ENCODE measurements at regions not wholly inside any gene's neighbourhood (a gene's known extent, or its start where the extent isn't known, plus 50 kb on each side); places are given as distances from the start of the nearest gene placed in this dataset.

GRCh38 chr2:176734868-176735267 is 465.6 kb downstream of the MTX2 start:
- in situ Hi-C loops (cut with HindIII; ENCODE audit: low pct_unique_long_range_greater_than_20kb, low sequenced_read_pairs) = no loop called here
- DNase-seq (ENCODE audit: low read depth, low spot score) = no peak

DNA sequence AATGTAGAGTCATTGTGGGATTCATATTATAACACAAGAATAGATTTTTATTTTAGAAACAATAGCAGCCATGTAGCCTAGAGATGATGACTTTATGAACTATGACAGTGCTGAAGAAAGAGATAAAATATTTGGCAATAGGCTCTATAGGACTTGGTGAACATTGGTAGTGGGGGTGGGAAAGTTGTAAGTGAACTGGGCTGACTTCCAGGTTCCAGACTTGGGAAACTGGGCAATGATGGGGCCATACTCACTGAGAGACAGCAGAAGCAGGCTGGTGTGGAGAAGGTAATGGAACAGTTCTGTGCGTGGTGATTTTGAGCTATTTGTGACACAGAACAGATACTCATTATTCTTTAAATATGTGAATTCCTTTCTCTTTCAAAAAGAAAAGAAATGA is 470.3 kb upstream of the HNRNPA3 start:
- no peak for DNase-seq (ENCODE audit: low read depth, low spot score)
- in situ Hi-C loops (cut with HindIII; ENCODE audit: low pct_unique_long_range_greater_than_20kb, low sequenced_read_pairs) = no loop called here

DNA sequence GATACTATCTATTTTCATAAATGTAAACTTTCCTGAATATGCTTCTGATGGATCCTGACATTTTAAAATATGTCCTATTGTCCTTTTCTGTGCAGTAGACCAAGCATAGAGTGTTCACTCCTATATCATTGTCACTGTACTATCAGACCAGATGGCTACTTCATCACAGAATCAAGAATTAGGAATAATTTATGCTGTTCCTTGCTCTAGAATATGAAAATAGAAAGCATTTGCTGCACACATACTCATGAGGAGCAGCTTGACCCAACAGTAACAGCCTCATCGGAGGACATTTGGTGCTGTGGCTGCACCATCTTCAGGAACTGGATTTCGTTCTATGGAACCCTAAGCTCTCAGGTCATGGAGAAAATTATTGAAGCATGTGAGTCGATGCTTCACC is 468.9 kb upstream of the HNRNPA3 start:
- in situ Hi-C loops (cut with HindIII; ENCODE audit: low pct_unique_long_range_greater_than_20kb, low sequenced_read_pairs) = no loop called here
- DNase-seq (ENCODE audit: low read depth, low spot score) = no peak

DNA sequence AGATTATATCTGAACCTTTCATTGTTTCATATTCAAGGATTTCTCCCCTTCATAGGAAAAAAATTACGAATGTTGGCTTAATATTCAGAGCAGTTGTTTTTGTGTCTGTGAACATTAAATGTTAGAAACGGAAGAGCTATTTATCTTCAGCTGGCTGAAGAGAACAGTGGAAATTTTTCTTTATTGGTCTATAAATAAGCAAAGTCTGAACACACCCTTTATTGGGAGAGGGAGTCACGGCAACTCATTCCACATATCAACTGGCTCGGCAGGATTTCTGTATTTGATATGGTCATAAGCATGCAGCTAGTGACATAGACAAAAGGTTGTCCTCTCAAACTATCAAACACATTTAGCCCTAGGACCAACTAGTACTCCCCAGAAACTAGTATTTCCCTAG is 468.4 kb upstream of the HNRNPA3 start:
- DNase-seq (ENCODE audit: low read depth, low spot score) = no peak
- in situ Hi-C loops (cut with HindIII; ENCODE audit: low pct_unique_long_range_greater_than_20kb, low sequenced_read_pairs) = no loop called here

DNA sequence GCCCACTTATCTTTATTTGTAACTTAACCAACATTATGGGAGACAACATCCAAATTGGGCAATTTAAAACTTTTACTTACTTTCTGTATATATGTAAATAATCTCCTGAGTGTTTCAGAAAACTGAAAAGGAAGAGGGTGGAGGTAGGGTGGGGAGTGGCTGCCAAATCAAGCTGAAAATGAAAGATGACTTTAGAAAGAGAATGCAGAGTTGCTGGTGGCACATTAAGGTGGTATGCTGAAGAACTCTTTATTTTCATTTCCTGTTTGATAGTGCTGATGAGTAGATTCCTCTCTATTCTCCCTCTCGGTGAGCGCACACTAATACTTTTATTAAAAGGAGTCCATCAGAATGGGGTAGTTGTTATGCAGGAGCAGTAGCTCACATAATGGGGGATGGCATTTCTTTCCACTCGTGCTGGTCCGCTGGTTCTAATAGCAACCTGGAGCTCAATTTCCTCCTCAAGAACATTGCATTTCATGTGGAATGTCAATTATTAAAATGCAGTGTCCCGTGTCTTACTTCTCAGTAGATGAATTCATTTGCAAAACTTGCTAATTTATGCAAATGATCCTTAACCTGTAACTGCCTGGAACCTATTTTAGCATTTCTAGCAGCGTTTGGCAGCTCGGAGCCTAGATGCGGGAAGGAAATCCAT is 466.9 kb upstream of the HNRNPA3 start:
- DNase-seq (ENCODE audit: low read depth, low spot score) = no peak
- in situ Hi-C loops (cut with HindIII; ENCODE audit: low pct_unique_long_range_greater_than_20kb, low sequenced_read_pairs) = no loop called here

GRCh38 chr2:176746411-176746810 is 466.2 kb upstream of the HNRNPA3 start:
- in situ Hi-C loops (cut with HindIII; ENCODE audit: low pct_unique_long_range_greater_than_20kb, low sequenced_read_pairs) = no loop called here

GRCh38 chr2:176747506-176747905 is 465.1 kb upstream of the HNRNPA3 start:
- in situ Hi-C loops (cut with HindIII; ENCODE audit: low pct_unique_long_range_greater_than_20kb, low sequenced_read_pairs) = no loop called here

More at GRCh38 chr2:176746411-176746810, 466.2 kb upstream of the HNRNPA3 start:
- DNase-seq (ENCODE audit: low read depth, low spot score) = no peak

GRCh38 chr2:176747928-176748327 is 464.7 kb upstream of the HNRNPA3 start:
- in situ Hi-C loops (cut with HindIII; ENCODE audit: low pct_unique_long_range_greater_than_20kb, low sequenced_read_pairs) = no loop called here
- DNase-seq (ENCODE audit: low read depth, low spot score) = no peak

More at GRCh38 chr2:176747506-176747905, 465.1 kb upstream of the HNRNPA3 start:
- DNase-seq (ENCODE audit: low read depth, low spot score) = no peak

DNA sequence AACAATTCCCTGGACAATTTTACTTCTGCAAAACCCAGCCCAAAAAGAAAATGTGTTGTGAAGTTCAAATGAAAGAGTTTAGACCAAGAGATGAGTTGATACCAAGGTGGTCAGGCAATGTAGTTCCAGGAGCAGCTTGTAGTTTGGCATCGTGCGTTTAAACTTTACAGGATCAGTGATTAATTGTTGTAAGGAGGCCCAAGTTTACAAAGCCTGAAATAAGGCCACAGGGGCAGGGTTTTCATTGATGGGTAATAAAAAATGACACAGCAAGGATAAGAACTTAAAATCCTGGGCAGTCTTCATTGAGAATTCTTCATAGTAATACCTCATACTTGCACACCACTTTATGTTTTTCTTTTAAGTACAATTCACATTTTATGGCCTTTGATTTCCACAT is 463.9 kb upstream of the HNRNPA3 start:
- no peak for DNase-seq (ENCODE audit: low read depth, low spot score)
- in situ Hi-C loops (cut with HindIII; ENCODE audit: low pct_unique_long_range_greater_than_20kb, low sequenced_read_pairs) = no loop called here

GRCh38 chr2:176751314-176752227 is 461.0 kb upstream of the HNRNPA3 start:
- DNase-seq (ENCODE audit: low read depth, low spot score) = no peak
- in situ Hi-C loops (cut with HindIII; ENCODE audit: low pct_unique_long_range_greater_than_20kb, low sequenced_read_pairs) = no loop called here

DNA sequence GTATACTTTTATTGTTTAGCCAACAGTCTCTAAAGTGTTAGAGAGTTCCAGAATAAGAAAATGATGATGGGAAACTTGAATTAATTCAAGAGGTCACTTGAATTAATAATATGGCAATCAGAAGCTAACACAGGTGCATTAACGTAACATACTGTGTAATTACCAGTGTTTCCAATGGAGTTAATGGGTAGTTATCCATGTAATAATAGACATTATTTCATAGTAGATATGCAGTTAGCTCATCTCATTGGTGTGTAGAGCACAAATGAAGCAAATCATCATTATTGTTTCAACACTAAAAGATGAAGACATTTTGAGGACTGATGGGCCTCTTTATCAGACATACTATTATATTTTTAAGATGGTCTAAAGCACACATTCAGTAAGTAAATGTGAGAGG is 460.3 kb upstream of the HNRNPA3 start:
- in situ Hi-C loops (cut with HindIII; ENCODE audit: low pct_unique_long_range_greater_than_20kb, low sequenced_read_pairs) = no loop called here
- no peak for DNase-seq (ENCODE audit: low read depth, low spot score)

- in situ Hi-C loops (cut with HindIII; ENCODE audit: low pct_unique_long_range_greater_than_20kb, low sequenced_read_pairs) = no loop called here
- no peak for DNase-seq (ENCODE audit: low read depth, low spot score)
These were observed 459.4 kb upstream of the HNRNPA3 start for GRCh38 chr2:176753205-176753604.

DNA sequence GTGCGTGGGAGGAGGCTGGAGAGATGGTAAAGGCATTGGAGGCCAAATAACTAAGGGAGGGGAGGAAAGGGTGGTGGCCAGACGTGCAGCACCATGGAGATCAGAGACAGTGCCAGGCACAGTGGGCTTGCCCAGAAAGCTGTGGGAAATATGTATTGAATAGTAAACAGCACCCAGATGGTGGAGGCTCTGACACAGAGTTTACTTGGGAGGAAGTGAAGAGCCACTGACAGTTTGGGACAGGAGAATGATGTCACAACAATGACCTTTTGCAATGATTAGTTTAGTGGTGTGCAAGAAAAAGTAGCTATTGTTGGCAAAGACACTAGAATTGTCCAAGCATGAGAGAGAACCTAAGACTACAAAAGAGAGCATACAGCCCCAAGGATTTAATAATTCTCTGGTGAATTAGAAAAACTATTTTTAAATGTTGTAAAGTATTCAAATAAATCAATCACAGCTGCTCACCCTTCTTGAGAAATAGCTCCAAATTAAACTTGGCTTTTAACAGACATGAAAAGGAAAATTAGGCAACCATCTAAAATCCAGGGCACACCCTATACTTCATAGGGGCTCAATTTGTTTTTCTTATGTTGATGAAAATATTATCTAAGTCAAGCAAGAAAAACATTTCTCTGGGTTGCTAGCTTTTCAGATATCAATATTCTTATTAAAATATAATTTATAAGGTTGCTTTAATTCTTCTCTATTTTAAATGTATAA is 458.7 kb upstream of the HNRNPA3 start:
- in situ Hi-C loops (cut with HindIII; ENCODE audit: low pct_unique_long_range_greater_than_20kb, low sequenced_read_pairs) = no loop called here

GRCh38 chr2:176755537-176756135 is 457.0 kb upstream of the HNRNPA3 start:
- no peak for DNase-seq (ENCODE audit: low read depth, low spot score)
- in situ Hi-C loops (cut with HindIII; ENCODE audit: low pct_unique_long_range_greater_than_20kb, low sequenced_read_pairs) = no loop called here

More for the DNA sequence above, 458.7 kb upstream of the HNRNPA3 start:
- peak; percentile 29 for DNase-seq (ENCODE audit: low read depth, low spot score)

- in situ Hi-C loops (cut with HindIII; ENCODE audit: low pct_unique_long_range_greater_than_20kb, low sequenced_read_pairs) = no loop called here
- DNase-seq (ENCODE audit: low read depth, low spot score) = no peak
These were observed 454.2 kb upstream of the HNRNPA3 start for GRCh38 chr2:176758426-176758825.

DNA sequence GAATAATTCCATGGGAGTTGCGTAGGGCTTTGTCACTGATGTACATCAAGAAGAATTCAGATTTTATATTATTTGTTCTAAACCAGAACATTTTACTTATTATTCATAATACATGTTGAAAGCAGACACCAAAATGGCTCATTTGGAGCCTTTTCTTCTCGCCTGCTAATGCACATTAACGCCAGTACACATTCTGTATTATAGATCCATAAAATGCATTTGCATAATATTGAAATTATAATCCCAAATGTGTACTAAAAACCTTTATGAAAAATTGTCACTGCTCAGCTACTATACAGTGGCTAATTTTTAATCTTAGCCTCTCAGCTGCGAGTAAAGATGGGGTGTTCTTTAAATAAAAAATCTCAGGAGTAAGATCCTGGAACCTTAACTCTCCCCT is 452.2 kb upstream of the HNRNPA3 start:
- DNase-seq (ENCODE audit: low read depth, low spot score) = no peak
- in situ Hi-C loops (cut with HindIII; ENCODE audit: low pct_unique_long_range_greater_than_20kb, low sequenced_read_pairs) = no loop called here

DNA sequence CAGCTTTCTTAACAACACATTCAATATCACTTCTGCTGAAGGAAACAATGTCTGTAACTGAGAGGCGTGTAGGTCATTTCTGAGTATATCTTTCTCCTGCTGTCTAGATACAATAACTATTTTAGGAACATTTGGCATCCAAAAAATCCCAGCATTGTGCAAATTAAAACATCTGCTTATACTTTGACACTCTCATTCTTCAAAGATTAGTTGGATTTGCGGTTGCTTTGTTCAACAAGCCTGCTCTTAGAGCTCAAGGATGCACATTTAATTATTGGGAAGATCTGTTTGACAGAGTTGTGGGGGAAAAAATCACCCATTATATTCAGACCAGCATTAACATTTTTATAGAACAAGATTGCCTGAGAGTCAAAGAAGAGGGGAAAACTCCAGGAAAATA is 449.5 kb upstream of the HNRNPA3 start:
- in situ Hi-C loops (cut with HindIII; ENCODE audit: low pct_unique_long_range_greater_than_20kb, low sequenced_read_pairs) = no loop called here
- DNase-seq (ENCODE audit: low read depth, low spot score) = no peak

- no peak for DNase-seq (ENCODE audit: low read depth, low spot score)
- in situ Hi-C loops (cut with HindIII; ENCODE audit: low pct_unique_long_range_greater_than_20kb, low sequenced_read_pairs) = no loop called here
These were observed 448.7 kb upstream of the HNRNPA3 start for GRCh38 chr2:176763851-176764404.
